ENCODE measurements at regions not wholly inside any gene's neighbourhood (a gene's known extent, or its start where the extent isn't known, plus 50 kb on each side); places are given as distances from the start of the nearest gene placed in this dataset.

GRCh38 chr13:50691176-50691680 is 152.3 kb downstream of the DLEU7 start:
- TF ChIP-seq ZNF843 (tag by site-specific recombination; IDR thresholded peaks at IDR 0.05) = no peak
- peak; percentile 95 for TF ChIP-seq PRDM6 (tag by site-specific recombination; IDR thresholded peaks at IDR 0.05)
- TF ChIP-seq HOXC10 (CRISPR knock-in tag; IDR thresholded peaks at IDR 0.05) = no peak
- 0 out of 2 replicates have a peak, but pooled peaks have one; percentile 12 for TF ChIP-seq ZXDB (tag by site-specific recombination; IDR thresholded peaks at IDR 0.05)
- no peak for TF ChIP-seq ZNF391 (tag by site-specific recombination; IDR thresholded peaks at IDR 0.05; ENCODE audit: borderline replicate concordance, low read depth)
- TF ChIP-seq IKZF3 (tag by site-specific recombination; IDR thresholded peaks at IDR 0.05) = peak; percentile 54; the same call in 1 of the 2 replicates
- no peak for TF ChIP-seq ZNF133 (tag by site-specific recombination; IDR thresholded peaks at IDR 0.05)
- TF ChIP-seq ZNF138 (tag by site-specific recombination; IDR thresholded peaks at IDR 0.05; ENCODE audit: borderline replicate concordance) = no peak
- no peak for TF ChIP-seq PBX3 (CRISPR knock-in tag; IDR thresholded peaks at IDR 0.05)
- TF ChIP-seq ZNF223 (tag by site-specific recombination; IDR thresholded peaks at IDR 0.05) = no peak
- no peak for TF ChIP-seq ZNF24 (tag by site-specific recombination; IDR thresholded peaks at IDR 0.05)
- TF ChIP-seq MZF1 (tag by site-specific recombination; IDR thresholded peaks at IDR 0.05; ENCODE audit: borderline replicate concordance) = no peak
- 0 out of 2 replicates have a peak, but pooled peaks have one; percentile 41 for TF ChIP-seq OVOL3 (tag by site-specific recombination; IDR thresholded peaks at IDR 0.05)
- TF ChIP-seq ZNF112 (tag by site-specific recombination; IDR thresholded peaks at IDR 0.05) = no peak
- peak; percentile 85 for TF ChIP-seq PRDM4 (tag by site-specific recombination; IDR thresholded peaks at IDR 0.05)
- peak; percentile 81 for TF ChIP-seq FEZF1 (tag by site-specific recombination; IDR thresholded peaks at IDR 0.05)
- TF ChIP-seq ZNF561 (tag by site-specific recombination; IDR thresholded peaks at IDR 0.05; ENCODE audit: borderline replicate concordance) = peak; percentile 19; the same call in 1 of the 2 replicates
- peak; percentile 46; the same call in 1 of the 2 replicates for TF ChIP-seq SP7 (tag by site-specific recombination; IDR thresholded peaks at IDR 0.05)
- ChIA-PET CTCF (interaction anchor here (0.6 kb wide), 2 partner anchors 35 to 219 kb away, joined by 3 read pairs; no protein-coding TSS in a partner anchor), POLR2A (no interaction called here)
- no peaks in the 10 kb centered on the region for H3K36me3 ChIP-seq (ENCODE audit: control insufficient read depth in 2 of 2, insufficient read depth in 1 of 2, low read length in 2 of 2)
- H3K4me3 ChIP-seq (ENCODE audit: low read depth, low read length) = no peak overlapping the region
- peaks cover 4% of the 10 kb centered on the region for H3K4me1 ChIP-seq (ENCODE audit: control insufficient read depth, insufficient read depth, low read length)
- H3K27ac ChIP-seq (ENCODE audit: extremely low read depth, low read depth, low read length) = peak overlapping the region; percentile 32
- no peaks in the 10 kb centered on the region for H3K9me3 ChIP-seq (ENCODE audit: control insufficient read depth, insufficient read depth, low read depth, low read length)

GRCh38 chr13:50691681-50692263 is 151.7 kb downstream of the DLEU7 start:
- H3K4me1 ChIP-seq (ENCODE audit: control insufficient read depth, insufficient read depth, low read length) = peaks cover 4% of the 10 kb centered on the region
- POLR2A ChIA-PET = no interaction called here
- TF ChIP-seq, protein P1, sequence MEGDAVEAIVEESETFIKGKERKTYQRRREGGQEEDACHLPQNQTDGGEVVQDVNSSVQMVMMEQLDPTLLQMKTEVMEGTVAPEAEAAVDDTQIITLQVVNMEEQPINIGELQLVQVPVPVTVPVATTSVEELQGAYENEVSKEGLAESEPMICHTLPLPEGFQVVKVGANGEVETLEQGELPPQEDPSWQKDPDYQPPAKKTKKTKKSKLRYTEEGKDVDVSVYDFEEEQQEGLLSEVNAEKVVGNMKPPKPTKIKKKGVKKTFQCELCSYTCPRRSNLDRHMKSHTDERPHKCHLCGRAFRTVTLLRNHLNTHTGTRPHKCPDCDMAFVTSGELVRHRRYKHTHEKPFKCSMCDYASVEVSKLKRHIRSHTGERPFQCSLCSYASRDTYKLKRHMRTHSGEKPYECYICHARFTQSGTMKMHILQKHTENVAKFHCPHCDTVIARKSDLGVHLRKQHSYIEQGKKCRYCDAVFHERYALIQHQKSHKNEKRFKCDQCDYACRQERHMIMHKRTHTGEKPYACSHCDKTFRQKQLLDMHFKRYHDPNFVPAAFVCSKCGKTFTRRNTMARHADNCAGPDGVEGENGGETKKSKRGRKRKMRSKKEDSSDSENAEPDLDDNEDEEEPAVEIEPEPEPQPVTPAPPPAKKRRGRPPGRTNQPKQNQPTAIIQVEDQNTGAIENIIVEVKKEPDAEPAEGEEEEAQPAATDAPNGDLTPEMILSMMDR (tag by site-specific recombination; IDR thresholded peaks at IDR 0.05) = no peak
- TF ChIP-seq ZNF623 (tag by site-specific recombination; IDR thresholded peaks at IDR 0.05) (peak; percentile 92), TRIM28 (IDR thresholded peaks at IDR 0.05; ENCODE audit: borderline replicate concordance, low read length) (0 out of 2 replicates have a peak, but pooled peaks have one; percentile 4), ZSCAN30 (tag by site-specific recombination; IDR thresholded peaks at IDR 0.05) (peak; percentile 11; the same call in 1 of the 2 replicates), ZNF600 (tag by site-specific recombination; IDR thresholded peaks at IDR 0.05) (peak; percentile 58), ZNF133 (tag by site-specific recombination; IDR thresholded peaks at IDR 0.05) (no peak), ZNF341 (tag by site-specific recombination; IDR thresholded peaks at IDR 0.05; ENCODE audit: low read depth) (peak; percentile 57), SETDB1 (IDR thresholded peaks at IDR 0.05; ENCODE audit: insufficient read length, low read length) (peak; percentile 21)

More at GRCh38 chr13:50691681-50692263, 151.7 kb downstream of the DLEU7 start:
- Histone ChIP-seq H3K27ac (ENCODE audit: extremely low read depth, low read depth, low read length) (peak overlapping the region; percentile 32), H3K4me3 (ENCODE audit: low read depth, low read length) (no peak overlapping the region), H3K36me3 (ENCODE audit: control insufficient read depth in 2 of 2, insufficient read depth in 1 of 2, low read length in 2 of 2) (no peaks in the 10 kb centered on the region), H3K9me3 (ENCODE audit: control insufficient read depth, insufficient read depth, low read depth, low read length) (no peaks in the 10 kb centered on the region)
- CTCF ChIA-PET = interaction anchor here (0.6 kb wide), 2 partner anchors 218 to 420 kb away, joined by 3 read pairs; no protein-coding TSS in a partner anchor

Data from HEK293 (cell line).